ENCODE measurements at regions not wholly inside any gene's neighbourhood (a gene's known extent, or its start where the extent isn't known, plus 50 kb on each side); places are given as distances from the start of the nearest gene placed in this dataset.

- Histone ChIP-seq H3K4me2 (ENCODE audit: low read depth, low read length) (no peak overlapping the region), H4K20me1 (ENCODE audit: insufficient read depth, low read length) (no peaks in the 10 kb centered on the region), H3K36me3 (replicated peaks in 1 of 2; ENCODE audit: control insufficient read depth in 1 of 2, insufficient read depth in 2 of 2, low read length in 2 of 2) (no peaks in the 10 kb centered on the region), H3K79me2 (ENCODE audit: insufficient read depth, low read length) (no peaks in the 10 kb centered on the region), H2AFZ (ENCODE audit: low read length) (no peak overlapping the region), H3K9me3 (ENCODE audit: low read length) (no peaks in the 10 kb centered on the region), H3K27ac (ENCODE audit: extremely low read length, insufficient read depth, low read length) (no peak overlapping the region), H3K27me3 (ENCODE audit: control insufficient read depth in 1 of 2, insufficient read depth in 2 of 2, low read length in 2 of 2) (no peaks in the 10 kb centered on the region), H3K4me3 (replicated peaks in 1 of 3; ENCODE audit: insufficient read depth in 1 of 3, low read depth in 2 of 3, low read length in 3 of 3) (no peak overlapping the region), H3K9ac (ENCODE audit: insufficient read depth, low read depth, low read length) (no peak overlapping the region), H3K4me1 (ENCODE audit: insufficient read depth, low read length) (no peaks in the 10 kb centered on the region)
- intact Hi-C loops (cut with micrococcal nuclease; ENCODE audit: unreplicated experiment), result no loop called here
- DNase-seq (ENCODE audit: low spot score) (no peak), ATAC-seq (no peak), FAIRE-seq (no peak)
- no TSS peak for BruUV-seq (replicated peaks)
- 28% methylated on average over 4 of the region's 4 CpGs for WGBS (ENCODE audit: low lambda C conversion rate)
- in situ Hi-C loops (cut with HindIII; ENCODE audit: extremely low pct_ligation_motif_present, low pct_unique_long_range_greater_than_20kb), result no loop called here
- CTCF ChIA-PET (ENCODE audit: low intra/inter-chr PET ratio, low total read pairs), result no interaction called here
- no peak for TF ChIP-seq NFE2L2 (IDR thresholded peaks at IDR 0.05; ENCODE audit: low read length)
- no peak for TF ChIP-seq PHF5A (CRISPR knock-in tag; IDR thresholded peaks at IDR 0.05; ENCODE audit: low read depth, unreplicated experiment)
- no peak for TF ChIP-seq SALL2 (CRISPR knock-in tag; IDR thresholded peaks at IDR 0.05)
- no peak for TF ChIP-seq SMC3 (IDR thresholded peaks at IDR 0.05; ENCODE audit: low read length)
- TF ChIP-seq GPBP1L1 (CRISPR knock-in tag; IDR thresholded peaks at IDR 0.05), result no peak
- TF ChIP-seq EP300 (IDR thresholded peaks at IDR 0.05; ENCODE audit: low read depth in 2 of 2, low read length in 2 of 2), result no peak
- TF ChIP-seq EP300 (CRISPR knock-in tag; IDR thresholded peaks at IDR 0.05; ENCODE audit: borderline replicate concordance), result no peak
- no peak for TF ChIP-seq CHD2 (IDR thresholded peaks at IDR 0.05; ENCODE audit: low read depth, low read length)
- TF ChIP-seq ZNF597 (CRISPR knock-in tag; IDR thresholded peaks at IDR 0.05), result no peak
- TF ChIP-seq PHF8 (CRISPR knock-in tag; IDR thresholded peaks at IDR 0.05), result no peak
- TF ChIP-seq MIXL1 (CRISPR knock-in tag; IDR thresholded peaks at IDR 0.05), result no peak
- no peak for TF ChIP-seq ZNF615 (CRISPR knock-in tag; IDR thresholded peaks at IDR 0.05; ENCODE audit: borderline replicate concordance)
- no peak for TF ChIP-seq XRCC5 (optimal IDR thresholded peaks at IDR 0.05; ENCODE audit: low read length)
- TF ChIP-seq GZF1 (CRISPR knock-in tag; IDR thresholded peaks at IDR 0.05), result no peak
- POLR2A ChIA-PET, result no interaction called here
Measured at GRCh38 chr7:11294965-11295364, 321.3 kb downstream of the PHF14 start.

All from HepG2 (cell line).